Breast epithelium (tissue), 4 donors: ENCODE measurements at regions not wholly inside any gene's neighbourhood (a gene's known extent, or its start where the extent isn't known, plus 50 kb on each side); places are given as distances from the start of the nearest gene placed in this dataset.

Source experiments
- DNase-seq, 2 donors: peaks; one replicate each; pipeline ENCODE4 v3.0.0-alpha.2; 2019; ENCODE audit warnings: low spot score in 2 of 2
- H3K27ac ChIP-seq, 2 donors: fragments of 200-600 bp; sonication (generic) in 1 of 2; one replicate each; pipeline ENCODE4 v1.5.1; 2016 to 2019; ENCODE audit warnings: mild to moderate bottlenecking in 1 of 2
- H3K27me3 ChIP-seq, 2 donors: fragments of 200-600 bp; sonication (generic) in 1 of 2; one replicate each; pipeline versions ENCODE4 v1.5.1 to v1.6.0; 2017 to 2019; ENCODE audit warnings: control low read depth in 1 of 2, mild to moderate bottlenecking in 1 of 2
- H3K36me3 ChIP-seq: fragments of 200-600 bp; one replicate; pipeline ENCODE4 v1.5.1; 2019
- H3K4me1 ChIP-seq, 2 donors: fragments of 200-600 bp; sonication (generic); one replicate each; pipeline ENCODE4 v1.5.1; 2016 to 2019; ENCODE audit warnings: control low read depth in 1 of 2
- H3K4me3 ChIP-seq, 3 donors: fragments of 200-600 bp; sonication (generic); 1 replicate in 2 of 3; 2 replicates in 1 of 3; pipeline ENCODE4 v1.5.1; 2016 to 2019; ENCODE audit warnings: mild to moderate bottlenecking in 3 of 3, moderate library complexity in 2 of 3
- H3K9me3 ChIP-seq, 2 donors: fragments of 200-600 bp; sonication (generic) in 1 of 2; one replicate each; pipeline ENCODE4 v1.5.1; 2016 to 2019; ENCODE audit warnings: control low read depth in 1 of 2
- POLR2A ChIP-seq: fragments of 450-650 bp; IDR thresholded peaks from one replicate; pipeline ENCODE4 v1.6.1; 2016; ENCODE audit warnings: antibody characterized with exemption, mild to moderate bottlenecking, moderate library complexity
- POLR2AphosphoS5 ChIP-seq, 3 donors: sonication (generic); formaldehyde crosslinking; IDR thresholded peaks; one replicate each; pipeline ENCODE4 v1.6.1; 2017; ENCODE audit warnings: antibody characterized with exemption in 3 of 3
- intact Hi-C: fragments of 100-400 bp; cut with DNase I; formaldehyde crosslinking; loops from one replicate; pipeline ENCODE4 v1.15.1; 2023; ENCODE audit warnings: low total_unique reads
- TF ChIP-seq, protein P1 (sequence below), 3 donors: fragments of 450-650 bp; IDR thresholded peaks; one replicate each; pipeline ENCODE4 v1.5.1; 2016 to 2017; ENCODE audit warnings: antibody characterized with exemption in 3 of 3, mild to moderate bottlenecking in 3 of 3, moderate library complexity in 3 of 3

DNA sequence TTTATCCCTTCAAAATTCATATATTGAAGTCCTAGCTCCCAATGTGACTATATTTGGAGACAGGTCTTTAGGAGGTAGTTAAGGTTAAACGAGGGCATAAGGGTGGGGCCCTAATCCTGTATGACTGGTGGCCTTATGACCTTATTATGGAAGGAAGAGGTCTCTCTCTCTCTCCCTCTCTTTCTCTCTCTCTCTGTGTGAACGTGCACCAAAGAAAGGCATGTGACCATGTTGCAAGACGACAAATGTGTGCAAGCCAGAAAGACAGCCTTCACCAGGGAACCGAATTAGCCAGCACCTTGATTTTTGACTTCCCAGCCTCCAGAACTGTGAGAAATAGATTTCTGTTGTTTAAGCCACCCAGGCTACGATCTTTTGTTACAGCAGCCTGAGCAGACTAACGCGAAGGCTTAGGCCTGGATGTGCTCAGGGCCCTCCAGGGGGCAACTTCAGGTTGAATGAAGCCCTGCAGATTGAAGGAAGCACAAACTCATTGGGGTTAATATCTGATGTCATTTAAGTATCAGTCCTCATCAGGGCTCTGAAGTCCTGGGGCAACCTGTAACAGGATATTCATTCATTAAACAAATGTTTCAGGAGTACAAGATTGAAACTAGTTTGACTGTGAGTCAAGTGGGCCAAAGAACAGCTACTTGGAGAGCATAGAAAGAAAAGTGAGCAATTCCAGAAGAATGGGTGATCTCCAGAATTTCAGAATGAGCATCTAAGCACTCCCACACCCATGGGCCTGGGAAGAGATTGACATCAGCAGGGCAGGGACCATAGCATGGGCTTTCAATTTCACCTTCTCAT lies 157.4 kb upstream of the TNFAIP3 start:
- H3K27ac ChIP-seq: no peak overlapping the region
- no peaks in the 10 kb centered on the region for H3K27me3 ChIP-seq
- DNase-seq: no peak
- no peaks in the 10 kb centered on the region for H3K4me1 ChIP-seq
- H3K9me3 ChIP-seq: no peaks in the 10 kb centered on the region
- H3K4me3 ChIP-seq: no peak overlapping the region
- intact Hi-C loops: loop anchor here (10.0 kb wide), 1 partner anchor 235 kb away; no protein-coding TSS in a partner anchor
- TF ChIP-seq POLR2AphosphoS5 (IDR thresholded peaks at IDR 0.05) (no peak), POLR2A (no peak)
- TF ChIP-seq, protein P1, sequence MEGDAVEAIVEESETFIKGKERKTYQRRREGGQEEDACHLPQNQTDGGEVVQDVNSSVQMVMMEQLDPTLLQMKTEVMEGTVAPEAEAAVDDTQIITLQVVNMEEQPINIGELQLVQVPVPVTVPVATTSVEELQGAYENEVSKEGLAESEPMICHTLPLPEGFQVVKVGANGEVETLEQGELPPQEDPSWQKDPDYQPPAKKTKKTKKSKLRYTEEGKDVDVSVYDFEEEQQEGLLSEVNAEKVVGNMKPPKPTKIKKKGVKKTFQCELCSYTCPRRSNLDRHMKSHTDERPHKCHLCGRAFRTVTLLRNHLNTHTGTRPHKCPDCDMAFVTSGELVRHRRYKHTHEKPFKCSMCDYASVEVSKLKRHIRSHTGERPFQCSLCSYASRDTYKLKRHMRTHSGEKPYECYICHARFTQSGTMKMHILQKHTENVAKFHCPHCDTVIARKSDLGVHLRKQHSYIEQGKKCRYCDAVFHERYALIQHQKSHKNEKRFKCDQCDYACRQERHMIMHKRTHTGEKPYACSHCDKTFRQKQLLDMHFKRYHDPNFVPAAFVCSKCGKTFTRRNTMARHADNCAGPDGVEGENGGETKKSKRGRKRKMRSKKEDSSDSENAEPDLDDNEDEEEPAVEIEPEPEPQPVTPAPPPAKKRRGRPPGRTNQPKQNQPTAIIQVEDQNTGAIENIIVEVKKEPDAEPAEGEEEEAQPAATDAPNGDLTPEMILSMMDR (IDR thresholded peaks at IDR 0.05): no peak
- H3K36me3 ChIP-seq: no peaks in the 10 kb centered on the region

DNA sequence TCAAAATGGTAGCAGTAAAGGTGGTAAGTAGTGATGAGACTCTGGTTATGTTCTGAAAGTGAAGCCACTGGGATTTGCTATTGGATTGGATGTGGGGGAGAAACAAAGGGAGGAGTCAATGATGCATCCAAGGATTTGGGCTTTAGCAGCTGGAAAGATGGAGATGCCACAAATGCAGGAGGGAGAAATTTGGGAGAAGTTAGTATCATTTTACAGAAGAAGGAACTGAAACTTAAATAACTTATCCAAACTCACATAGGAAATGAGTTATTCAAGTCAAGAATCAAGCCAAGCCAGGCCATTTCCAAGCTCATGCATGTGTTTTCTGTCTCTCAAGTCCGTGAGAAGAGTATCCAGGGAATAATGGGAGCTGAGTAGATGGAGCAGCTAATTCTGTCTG lies 155.1 kb upstream of the TNFAIP3 start:
- Histone ChIP-seq H3K27ac (no peak overlapping the region), H3K4me3 (no peak overlapping the region), H3K27me3 (no peaks in the 10 kb centered on the region), H3K9me3 (no peaks in the 10 kb centered on the region), H3K36me3 (no peaks in the 10 kb centered on the region), H3K4me1 (no peaks in the 10 kb centered on the region)
- intact Hi-C loops: no loop called here
- TF ChIP-seq POLR2A: no peak
- TF ChIP-seq, protein P1 (IDR thresholded peaks at IDR 0.05): no peak
- no peak for TF ChIP-seq POLR2AphosphoS5 (IDR thresholded peaks at IDR 0.05)
- no peak for DNase-seq

DNA sequence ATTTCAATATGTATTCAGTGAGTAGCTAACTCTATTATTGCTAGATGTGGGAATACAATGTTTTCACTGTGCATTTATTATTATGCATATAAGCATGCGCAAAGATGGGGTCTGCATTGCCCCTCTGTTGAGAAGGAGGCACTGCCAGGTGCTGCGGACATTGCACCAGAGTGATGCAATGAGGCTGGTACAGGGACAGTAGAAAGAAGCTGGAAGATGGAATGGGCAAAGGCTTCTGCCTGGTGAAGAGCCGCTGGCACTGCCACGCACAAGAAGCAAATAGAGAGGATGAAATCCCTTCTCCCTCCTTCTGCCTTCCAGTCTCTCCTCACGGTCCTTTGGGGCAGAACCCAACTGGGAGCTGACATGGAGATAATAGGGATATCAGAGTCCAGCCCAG lies 154.5 kb upstream of the TNFAIP3 start:
- no peaks in the 10 kb centered on the region for H3K27me3 ChIP-seq
- no peaks in the 10 kb centered on the region for H3K9me3 ChIP-seq
- H3K4me1 ChIP-seq: no peaks in the 10 kb centered on the region
- H3K27ac ChIP-seq: no peak overlapping the region
- no peak for DNase-seq
- TF ChIP-seq, protein P1 (IDR thresholded peaks at IDR 0.05): no peak
- TF ChIP-seq POLR2AphosphoS5 (IDR thresholded peaks at IDR 0.05) (no peak), POLR2A (no peak)
- intact Hi-C loops: no loop called here
- H3K4me3 ChIP-seq: no peak overlapping the region
- H3K36me3 ChIP-seq: no peaks in the 10 kb centered on the region

DNA sequence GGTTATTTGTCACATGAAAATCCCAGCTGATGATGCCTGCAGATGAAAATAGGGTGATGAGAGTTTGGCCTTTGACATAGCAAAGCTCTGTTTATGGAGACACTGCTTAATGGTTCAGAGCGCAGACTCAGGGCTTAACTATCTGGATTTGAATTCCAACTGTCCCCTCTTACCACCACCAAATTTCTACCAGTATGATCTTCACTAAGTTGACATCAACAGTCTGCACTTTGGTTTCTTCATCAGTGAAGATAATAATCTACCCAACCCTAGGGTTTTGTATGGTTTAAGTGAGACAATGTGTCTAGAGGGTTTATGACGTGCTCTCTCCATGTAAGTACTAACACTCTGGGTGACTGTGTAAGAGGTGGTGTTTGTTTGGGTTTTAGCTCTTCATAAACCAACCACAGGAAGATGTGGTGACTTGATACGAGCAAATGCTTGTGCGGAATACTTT lies 151.4 kb upstream of the TNFAIP3 start:
- intact Hi-C loops: no loop called here
- no peak for DNase-seq

More for the DNA sequence above, 151.4 kb upstream of the TNFAIP3 start:
- no peaks in the 10 kb centered on the region for H3K36me3 ChIP-seq
- no peaks in the 10 kb centered on the region for H3K9me3 ChIP-seq
- no peak overlapping the region for H3K27ac ChIP-seq
- TF ChIP-seq, protein P1 (IDR thresholded peaks at IDR 0.05): no peak
- TF ChIP-seq POLR2A (no peak), POLR2AphosphoS5 (IDR thresholded peaks at IDR 0.05) (no peak)
- no peak overlapping the region for H3K4me3 ChIP-seq
- no peaks in the 10 kb centered on the region for H3K27me3 ChIP-seq
- no peaks in the 10 kb centered on the region for H3K4me1 ChIP-seq
